ENCODE measurements at regions not wholly inside any gene's neighbourhood (a gene's known extent, or its start where the extent isn't known, plus 50 kb on each side); places are given as distances from the start of the nearest gene placed in this dataset.

- Histone ChIP-seq H3K36me3 (ENCODE audit: insufficient read depth in 1 of 2, low read depth in 1 of 2) (no peaks in the 10 kb centered on the region), H3K27me3 (ENCODE audit: insufficient read depth in 3 of 3, low read length in 2 of 3) (peaks cover 0 to 7% (median 4%) of the 10 kb centered on the region in 3 donors), H3K4me1 (no peaks in the 10 kb centered on the region), H3K27ac (no peak overlapping the region), H3K9me3 (no peaks in the 10 kb centered on the region), H3K4me3 (no peak overlapping the region)
- intact Hi-C loops (cut with DNase I), result loop anchor here (5.0 to 10.0 kb wide), 3 partner anchors 462 to 634 kb away; no protein-coding TSS in a partner anchor
- no peak for TF ChIP-seq CTCF (IDR thresholded peaks at IDR 0.05)
- DNase-seq (no peak), ATAC-seq (no peak)
- 43 to 59% (median 52%) methylated on average over 3 of the region's 3 CpGs for WGBS, 3 donors
These were observed 205.4 kb upstream of the IGF1R start for GRCh38 chr15:98442901-98443300.

- ATAC-seq (no peak), DNase-seq (no peak)
- no peaks in the 10 kb centered on the region for H3K4me1 ChIP-seq
- H3K9me3 ChIP-seq, result no peaks in the 10 kb centered on the region
- WGBS, 3 donors, result 63 to 69% (median 66%) methylated on average over 7 of the region's 7 CpGs
- no peak overlapping the region for H3K4me3 ChIP-seq
- no peak overlapping the region for H3K27ac ChIP-seq
- no peaks in the 10 kb centered on the region for H3K36me3 ChIP-seq (ENCODE audit: insufficient read depth in 1 of 2, low read depth in 1 of 2)
- peaks cover 0 to 7% (median 4%) of the 10 kb centered on the region in 3 donors for H3K27me3 ChIP-seq (ENCODE audit: insufficient read depth in 3 of 3, low read length in 2 of 3)
- TF ChIP-seq CTCF (IDR thresholded peaks at IDR 0.05), result no peak
- intact Hi-C loops (cut with DNase I), result loop anchor here (5.0 to 10.0 kb wide), 3 partner anchors 461 to 634 kb away; no protein-coding TSS in a partner anchor
These were observed 204.8 kb upstream of the IGF1R start for GRCh38 chr15:98443526-98443925.

GRCh38 chr15:98444138-98444537 lies 204.2 kb upstream of the IGF1R start:
- DNase-seq (no peak), ATAC-seq (no peak)
- Histone ChIP-seq H3K4me3 (no peak overlapping the region), H3K9me3 (no peaks in the 10 kb centered on the region), H3K27me3 (ENCODE audit: insufficient read depth in 3 of 3, low read length in 2 of 3) (peaks cover 0 to 7% (median 4%) of the 10 kb centered on the region in 3 donors), H3K36me3 (ENCODE audit: insufficient read depth in 1 of 2, low read depth in 1 of 2) (no peaks in the 10 kb centered on the region), H3K27ac (no peak overlapping the region), H3K4me1 (no peaks in the 10 kb centered on the region)
- intact Hi-C loops (cut with DNase I), result loop anchor here (5.0 to 10.0 kb wide), 3 partner anchors 461 to 633 kb away; no protein-coding TSS in a partner anchor
- no peak for TF ChIP-seq CTCF (IDR thresholded peaks at IDR 0.05)
- WGBS, 3 donors, result 37 to 43% (median 42%) methylated on average over 9 of the region's 9 CpGs

GRCh38 chr15:98445315-98445714 lies 203.0 kb upstream of the IGF1R start:
- no peak overlapping the region for H3K27ac ChIP-seq
- DNase-seq (no peak), ATAC-seq (no peak)
- WGBS, 3 donors, result 77 to 81% (median 80%) methylated on average over 11 of the region's 11 CpGs
- H3K4me3 ChIP-seq, result no peak overlapping the region
- H3K27me3 ChIP-seq (ENCODE audit: insufficient read depth in 3 of 3, low read length in 2 of 3), result peaks cover 0 to 7% (median 4%) of the 10 kb centered on the region in 3 donors
- TF ChIP-seq CTCF (IDR thresholded peaks at IDR 0.05), result no peak
- H3K36me3 ChIP-seq (ENCODE audit: insufficient read depth in 1 of 2, low read depth in 1 of 2), result no peaks in the 10 kb centered on the region
- H3K4me1 ChIP-seq, result no peaks in the 10 kb centered on the region
- no peaks in the 10 kb centered on the region for H3K9me3 ChIP-seq
- intact Hi-C loops (cut with DNase I), result loop anchor here (10.0 kb wide), 2 partner anchors 459 to 629 kb away; no protein-coding TSS in a partner anchor

GRCh38 chr15:98446083-98446482 lies 202.3 kb upstream of the IGF1R start:
- no peak overlapping the region for H3K27ac ChIP-seq
- no peak for DNase-seq
- H3K36me3 ChIP-seq (ENCODE audit: insufficient read depth in 1 of 2, low read depth in 1 of 2), result no peaks in the 10 kb centered on the region
- intact Hi-C loops (cut with DNase I), result loop anchor here (10.0 kb wide), 2 partner anchors 459 to 629 kb away; no protein-coding TSS in a partner anchor
- WGBS, 3 donors, result 69 to 84% (median 74%) methylated on average over 7 to 8 of the region's 8 CpGs
- H3K27me3 ChIP-seq (ENCODE audit: insufficient read depth in 3 of 3, low read length in 2 of 3), result peaks cover 0 to 7% (median 4%) of the 10 kb centered on the region in 3 donors
- no peak for ATAC-seq
- H3K4me1 ChIP-seq, result no peaks in the 10 kb centered on the region
- H3K4me3 ChIP-seq, result no peak overlapping the region
- H3K9me3 ChIP-seq, result no peaks in the 10 kb centered on the region
- no peak for TF ChIP-seq CTCF (IDR thresholded peaks at IDR 0.05)

Data from psoas muscle (tissue), 7 donors.